ENCODE measurements at regions not wholly inside any gene's neighbourhood (a gene's known extent, or its start where the extent isn't known, plus 50 kb on each side); places are given as distances from the start of the nearest gene placed in this dataset.

DNA sequence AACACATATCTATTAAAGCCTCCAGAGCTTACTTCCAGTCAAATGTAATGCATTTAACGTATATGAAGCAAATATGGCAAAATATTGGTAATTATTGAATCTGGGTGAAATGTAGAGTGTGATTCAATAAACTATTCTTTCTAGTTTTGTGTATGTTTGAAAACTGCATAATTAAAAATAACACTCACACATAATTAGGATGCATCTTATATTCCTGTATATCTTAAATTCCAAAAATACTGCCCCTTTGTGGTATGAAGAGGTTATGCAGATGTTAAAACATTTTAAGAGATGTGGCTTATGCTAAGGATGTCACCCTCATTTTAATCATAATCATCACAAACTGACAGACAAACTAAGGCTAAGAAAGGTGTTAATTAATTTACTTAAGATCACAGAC is 182.9 kb downstream of the COX18 start:
- TF ChIP-seq, protein P1, sequence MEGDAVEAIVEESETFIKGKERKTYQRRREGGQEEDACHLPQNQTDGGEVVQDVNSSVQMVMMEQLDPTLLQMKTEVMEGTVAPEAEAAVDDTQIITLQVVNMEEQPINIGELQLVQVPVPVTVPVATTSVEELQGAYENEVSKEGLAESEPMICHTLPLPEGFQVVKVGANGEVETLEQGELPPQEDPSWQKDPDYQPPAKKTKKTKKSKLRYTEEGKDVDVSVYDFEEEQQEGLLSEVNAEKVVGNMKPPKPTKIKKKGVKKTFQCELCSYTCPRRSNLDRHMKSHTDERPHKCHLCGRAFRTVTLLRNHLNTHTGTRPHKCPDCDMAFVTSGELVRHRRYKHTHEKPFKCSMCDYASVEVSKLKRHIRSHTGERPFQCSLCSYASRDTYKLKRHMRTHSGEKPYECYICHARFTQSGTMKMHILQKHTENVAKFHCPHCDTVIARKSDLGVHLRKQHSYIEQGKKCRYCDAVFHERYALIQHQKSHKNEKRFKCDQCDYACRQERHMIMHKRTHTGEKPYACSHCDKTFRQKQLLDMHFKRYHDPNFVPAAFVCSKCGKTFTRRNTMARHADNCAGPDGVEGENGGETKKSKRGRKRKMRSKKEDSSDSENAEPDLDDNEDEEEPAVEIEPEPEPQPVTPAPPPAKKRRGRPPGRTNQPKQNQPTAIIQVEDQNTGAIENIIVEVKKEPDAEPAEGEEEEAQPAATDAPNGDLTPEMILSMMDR (IDR thresholded peaks at IDR 0.05): peak in 1 of 6 experiments; percentile 15
- no peak for TF ChIP-seq POLR2A (IDR thresholded peaks at IDR 0.05)

Measured in upper lobe of left lung (tissue), 4 donors.